Naive thymus-derived CD4-positive, alpha-beta T cell (primary cell): ENCODE measurements at regions not wholly inside any gene's neighbourhood (a gene's known extent, or its start where the extent isn't known, plus 50 kb on each side); places are given as distances from the start of the nearest gene placed in this dataset.
"Not testable (repeated sequence)": the region's sequence is repeated elsewhere in the genome, so short reads cannot be mapped to it uniquely, and the experiment has no call there.

Experiments
- ATAC-seq: fragments of 150-1000 bp; cut with Tn5 transposase; 2 replicates; pipeline ENCODE4 v1.10.0; 2021; ENCODE audit warnings: mild to moderate bottlenecking, moderate library complexity
- CTCF ChIA-PET: fragments of 350-600 bp; sonication (Branson Sonifier 250); formaldehyde crosslinking; loops from one replicate; lab custom pipeline; 2021; ENCODE audit warnings: antibody characterized with exemption; lab: Charles Lee
- POLR2A ChIA-PET: fragments of 350-600 bp; sonication (Branson Sonifier 250); formaldehyde crosslinking; loops from one replicate; lab custom pipeline; 2021; ENCODE audit warnings: antibody characterized with exemption, inconsistent platforms; lab: Charles Lee
- DNase-seq, 9 donors: peaks; one replicate each; pipeline versions ENCODE4 v3.0.0 to v3.0.0-alpha.2; 2020 to 2022; ENCODE audit warnings: mixed read lengths in 1 of 9
- H3K27ac ChIP-seq: one replicate; pipeline ENCODE4 v1.7.0; 2013; ENCODE audit warnings: mild to moderate bottlenecking, low read depth, low read length, moderate library complexity
- H3K27me3 ChIP-seq, 2 donors: one replicate each; pipeline ENCODE4 v1.7.0; 2013; ENCODE audit warnings: low read length in 2 of 2, mild to moderate bottlenecking in 2 of 2, moderate library complexity in 2 of 2; ENCODE audit not compliant: control insufficient read depth in 2 of 2, insufficient read depth in 2 of 2
- H3K36me3 ChIP-seq, 3 experiments: 1 replicate in 2 of 3; 2 replicates in 1 of 3; pipeline ENCODE4 v1.7.0; 2013; ENCODE audit warnings: low read length in 3 of 3, mild to moderate bottlenecking in 3 of 3, moderate library complexity in 1 of 3; ENCODE audit not compliant: insufficient read depth in 3 of 3, control insufficient read depth in 2 of 3
- H3K4me1 ChIP-seq, 2 donors: one replicate each; pipeline ENCODE4 v1.7.0; 2013; ENCODE audit warnings: low read length in 2 of 2, mild to moderate bottlenecking in 2 of 2, moderate library complexity in 1 of 2; ENCODE audit not compliant: control insufficient read depth in 2 of 2, insufficient read depth in 2 of 2
- H3K4me3 ChIP-seq: 2 replicates; pipeline ENCODE4 v1.7.0; 2013; ENCODE audit warnings: mild to moderate bottlenecking, low read length
- H3K9me3 ChIP-seq, 3 experiments: 1 replicate in 2 of 3; 2 replicates in 1 of 3; pipeline ENCODE4 v1.7.0; 2013; ENCODE audit warnings: low read length in 3 of 3; ENCODE audit not compliant: control insufficient read depth in 2 of 3
- H3K27ac Mint-ChIP-seq, 9 donors: one replicate each; pipeline ENCODE4 v1.8.0; 2020 to 2022; ENCODE audit warnings: mixed read lengths in 9 of 9, mild to moderate bottlenecking in 8 of 9, moderate library complexity in 5 of 9, inconsistent platforms in 2 of 9
- H3K27me3 Mint-ChIP-seq, 5 donors: one replicate each; pipeline ENCODE4 v1.8.0; 2021 to 2022; ENCODE audit warnings: mixed read lengths in 5 of 5, mild to moderate bottlenecking in 1 of 5
- H3K36me3 Mint-ChIP-seq, 5 donors: one replicate each; pipeline ENCODE4 v1.8.0; 2020 to 2022; ENCODE audit warnings: mixed read lengths in 5 of 5, mild to moderate bottlenecking in 3 of 5, inconsistent platforms in 1 of 5
- H3K4me1 Mint-ChIP-seq, 7 donors: one replicate each; pipeline ENCODE4 v1.8.0; 2020 to 2022; ENCODE audit warnings: mixed read lengths in 7 of 7, mild to moderate bottlenecking in 3 of 7, inconsistent platforms in 1 of 7
- H3K4me3 Mint-ChIP-seq, 10 donors: one replicate each; pipeline ENCODE4 v1.8.0; 2020 to 2022; ENCODE audit warnings: mild to moderate bottlenecking in 10 of 10, mixed read lengths in 10 of 10, moderate library complexity in 6 of 10, inconsistent platforms in 2 of 10
- H3K9me3 Mint-ChIP-seq, 11 donors: one replicate each; pipeline ENCODE4 v1.8.0; 2020 to 2022; ENCODE audit warnings: mixed read lengths in 11 of 11, mild to moderate bottlenecking in 4 of 11, inconsistent platforms in 1 of 11, moderate library complexity in 1 of 11
- intact Hi-C, 2 donors: fragments of 100-400 bp; cut with micrococcal nuclease; formaldehyde crosslinking; loops; one replicate each; pipeline ENCODE4 v1.15.1; 2023

- H3K27ac Mint-ChIP-seq, result no peak overlapping the region
- Histone ChIP-seq H3K9me3 (peaks cover 0 to 10% (median 0%) of the 10 kb centered on the region in 3 experiments), H3K4me1 (no peaks in the 10 kb centered on the region), H3K4me3 (no peak overlapping the region), H3K27ac (no peak overlapping the region), H3K27me3 (no peaks in the 10 kb centered on the region), H3K36me3 (no peaks in the 10 kb centered on the region)
- ChIA-PET CTCF (no interaction called here), POLR2A (no interaction called here)
- DNase-seq, result no peak
- no peak overlapping the region for H3K4me3 Mint-ChIP-seq
- H3K9me3 Mint-ChIP-seq, result peaks cover 9 to 44% (median 18%) of the 10 kb centered on the region in 11 donors
- no peaks in the 10 kb centered on the region for H3K4me1 Mint-ChIP-seq
- no peaks in the 10 kb centered on the region for H3K27me3 Mint-ChIP-seq
- H3K36me3 Mint-ChIP-seq, result no peaks in the 10 kb centered on the region
- intact Hi-C loops, result no loop called here
- no peak for ATAC-seq
Observed at GRCh38 chr5:12133520-12133919, 229.3 kb upstream of the CTNND2 start.

- H3K36me3 ChIP-seq, intact Hi-C loops, H3K4me3 ChIP-seq, H3K4me3 Mint-ChIP-seq, H3K4me1 ChIP-seq, H3K27ac ChIP-seq, H3K27me3 ChIP-seq, CTCF ChIA-PET, H3K9me3 ChIP-seq, H3K27ac Mint-ChIP-seq, H3K4me1 Mint-ChIP-seq, H3K36me3 Mint-ChIP-seq, H3K27me3 Mint-ChIP-seq, ATAC-seq, DNase-seq, POLR2A ChIA-PET: not testable (repeated sequence)
- H3K9me3 Mint-ChIP-seq, result peaks cover 8 to 46% (median 22%) of the 10 kb centered on the region in 11 donors
Observed at GRCh38 chr5:12131020-12131419, 226.8 kb upstream of the CTNND2 start.

- no peaks in the 10 kb centered on the region for H3K9me3 ChIP-seq
- no peaks in the 10 kb centered on the region for H3K4me1 ChIP-seq
- Mint-ChIP-seq H3K4me1 (no peaks in the 10 kb centered on the region), H3K27ac (no peak overlapping the region), H3K36me3 (no peaks in the 10 kb centered on the region), H3K27me3 (no peaks in the 10 kb centered on the region), H3K4me3 (no peak overlapping the region), H3K9me3 (peaks cover 3 to 25% (median 11%) of the 10 kb centered on the region in 11 donors)
- ChIA-PET POLR2A (no interaction called here), CTCF (no interaction called here)
- DNase-seq, result no peak
- H3K4me3 ChIP-seq, result no peak overlapping the region
- ATAC-seq, result no peak
- no peaks in the 10 kb centered on the region for H3K36me3 ChIP-seq
- intact Hi-C loops, result no loop called here
- no peaks in the 10 kb centered on the region for H3K27me3 ChIP-seq
- H3K27ac ChIP-seq, result no peak overlapping the region
Observed at GRCh38 chr5:12125895-12126294, 221.6 kb upstream of the CTNND2 start.

GRCh38 chr5:12119657-12120056 lies 215.4 kb upstream of the CTNND2 start:
- POLR2A ChIA-PET, result no interaction called here
- DNase-seq, result no peak
- no peaks in the 10 kb centered on the region for H3K4me1 ChIP-seq
- Mint-ChIP-seq H3K9me3 (peaks cover 0 to 7% (median 5%) of the 10 kb centered on the region in 11 donors), H3K27ac (no peak overlapping the region), H3K36me3 (no peaks in the 10 kb centered on the region), H3K4me1 (no peaks in the 10 kb centered on the region), H3K27me3 (no peaks in the 10 kb centered on the region), H3K4me3 (no peak overlapping the region)
- CTCF ChIA-PET, result no interaction called here
- no peaks in the 10 kb centered on the region for H3K36me3 ChIP-seq
- ATAC-seq, result no peak
- no peak overlapping the region for H3K4me3 ChIP-seq
- intact Hi-C loops, result no loop called here
- H3K9me3 ChIP-seq, result no peaks in the 10 kb centered on the region
- no peak overlapping the region for H3K27ac ChIP-seq
- no peaks in the 10 kb centered on the region for H3K27me3 ChIP-seq

GRCh38 chr5:12114075-12114474 lies 209.8 kb upstream of the CTNND2 start:
- peaks cover 1 to 23% (median 5%) of the 10 kb centered on the region in 11 donors for H3K9me3 Mint-ChIP-seq
- CTCF ChIA-PET, result no interaction called here
- POLR2A ChIA-PET, result no interaction called here

GRCh38 chr5:12113062-12113461 lies 208.8 kb upstream of the CTNND2 start:
- Histone ChIP-seq H3K9me3 (no peaks in the 10 kb centered on the region), H3K27ac (no peak overlapping the region), H3K4me3 (no peak overlapping the region), H3K27me3 (no peaks in the 10 kb centered on the region), H3K4me1 (no peaks in the 10 kb centered on the region), H3K36me3 (no peaks in the 10 kb centered on the region)
- intact Hi-C loops, result no loop called here
- ChIA-PET POLR2A (no interaction called here), CTCF (no interaction called here)
- no peak for DNase-seq
- ATAC-seq, result no peak
- Mint-ChIP-seq H3K27me3 (no peaks in the 10 kb centered on the region), H3K36me3 (no peaks in the 10 kb centered on the region), H3K27ac (no peak overlapping the region), H3K4me3 (no peak overlapping the region), H3K4me1 (no peaks in the 10 kb centered on the region), H3K9me3 (peaks cover 1 to 23% (median 5%) of the 10 kb centered on the region in 11 donors)

More at GRCh38 chr5:12114075-12114474, 209.8 kb upstream of the CTNND2 start:
- Mint-ChIP-seq H3K27ac (no peak overlapping the region), H3K36me3 (no peaks in the 10 kb centered on the region), H3K27me3 (no peaks in the 10 kb centered on the region), H3K4me1 (no peaks in the 10 kb centered on the region), H3K4me3 (no peak overlapping the region)
- ATAC-seq (no peak), DNase-seq (no peak)
- intact Hi-C loops, result no loop called here
- Histone ChIP-seq H3K36me3 (no peaks in the 10 kb centered on the region), H3K4me3 (no peak overlapping the region), H3K4me1 (no peaks in the 10 kb centered on the region), H3K9me3 (no peaks in the 10 kb centered on the region), H3K27ac (no peak overlapping the region), H3K27me3 (no peaks in the 10 kb centered on the region)

- intact Hi-C loops, result no loop called here
Observed at GRCh38 chr5:12111261-12111660, 207.0 kb upstream of the CTNND2 start.

More at GRCh38 chr5:12111261-12111660, 207.0 kb upstream of the CTNND2 start:
- ATAC-seq (no peak), DNase-seq (no peak)
- no peaks in the 10 kb centered on the region for H3K36me3 Mint-ChIP-seq
- H3K27me3 ChIP-seq, result no peaks in the 10 kb centered on the region
- H3K27ac Mint-ChIP-seq, result no peak overlapping the region
- peaks cover 1 to 23% (median 4%) of the 10 kb centered on the region in 11 donors for H3K9me3 Mint-ChIP-seq
- H3K27me3 Mint-ChIP-seq, result no peaks in the 10 kb centered on the region
- no peaks in the 10 kb centered on the region for H3K4me1 Mint-ChIP-seq
- no peaks in the 10 kb centered on the region for H3K9me3 ChIP-seq
- no peak overlapping the region for H3K27ac ChIP-seq
- no peaks in the 10 kb centered on the region for H3K4me1 ChIP-seq
- ChIA-PET CTCF (no interaction called here), POLR2A (no interaction called here)
- no peak overlapping the region for H3K4me3 Mint-ChIP-seq
- no peaks in the 10 kb centered on the region for H3K36me3 ChIP-seq
- H3K4me3 ChIP-seq, result no peak overlapping the region
